Limb (tissue), 2 donors: ENCODE measurements at regions not wholly inside any gene's neighbourhood (a gene's known extent, or its start where the extent isn't known, plus 50 kb on each side); places are given as distances from the start of the nearest gene placed in this dataset.

Experiments used
- DNase-seq, 2 donors: peaks; one replicate each; pipeline ENCODE4 v3.0.0-alpha.2; 2016; ENCODE audit errors: extremely low spot score in 2 of 2

DNA sequence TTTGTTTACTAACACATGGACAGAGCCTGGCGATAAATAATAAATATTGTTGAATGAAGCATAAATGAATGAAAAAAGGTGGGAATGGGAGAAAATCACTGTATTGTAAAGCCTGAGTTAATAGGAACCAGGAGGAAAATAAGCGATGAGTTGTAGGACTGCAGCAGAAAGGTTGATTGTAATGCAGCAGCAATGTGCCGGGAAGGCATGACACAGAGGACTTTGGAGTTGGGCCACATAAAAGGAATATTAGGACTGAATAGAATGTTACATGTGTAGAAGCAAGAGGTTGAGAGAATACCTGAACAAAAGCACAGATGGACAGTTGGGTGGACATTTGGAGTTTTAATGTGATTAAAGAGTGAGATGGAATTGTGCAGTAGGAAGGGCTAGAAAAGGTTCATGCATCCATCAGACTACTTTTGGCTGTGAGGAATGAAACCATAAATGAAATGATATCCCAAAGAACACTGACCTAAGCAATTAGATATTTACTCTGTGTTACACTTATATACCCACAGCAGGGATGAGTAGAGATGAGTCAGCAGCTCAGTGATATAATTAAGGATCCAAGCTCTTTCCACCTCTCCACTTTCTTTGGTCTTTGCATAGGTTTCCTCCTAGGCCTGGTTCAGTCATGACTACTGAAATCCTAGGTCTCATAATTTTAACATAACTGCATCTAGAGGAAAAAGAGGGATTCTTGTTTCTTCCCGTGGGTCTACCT is 55.4 kb downstream of the CCER1 start:
- DNase-seq: no peak

GRCh38 chr12:90897986-90898385 is 57.0 kb downstream of the CCER1 start:
- no peak for DNase-seq

GRCh38 chr12:90897316-90897715 is 57.7 kb downstream of the CCER1 start:
- DNase-seq: no peak

DNA sequence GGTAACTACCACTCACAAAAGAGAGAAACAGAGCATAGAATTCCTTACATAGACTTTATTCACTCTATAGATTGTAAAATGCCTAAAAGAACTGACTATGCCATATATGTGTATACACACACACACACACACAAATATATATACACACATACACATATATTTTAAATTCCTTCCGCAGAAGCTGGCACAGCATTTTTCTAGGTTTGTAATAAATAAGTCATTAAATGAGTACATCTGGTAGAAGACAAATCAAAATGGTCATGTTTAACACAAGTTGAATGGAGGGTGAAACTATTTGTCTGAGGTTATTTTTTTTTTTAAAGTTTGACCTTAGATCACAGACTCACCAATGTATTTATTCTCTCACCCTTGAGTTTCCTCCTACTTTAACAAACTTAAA is 58.2 kb downstream of the CCER1 start:
- no peak for DNase-seq

DNA sequence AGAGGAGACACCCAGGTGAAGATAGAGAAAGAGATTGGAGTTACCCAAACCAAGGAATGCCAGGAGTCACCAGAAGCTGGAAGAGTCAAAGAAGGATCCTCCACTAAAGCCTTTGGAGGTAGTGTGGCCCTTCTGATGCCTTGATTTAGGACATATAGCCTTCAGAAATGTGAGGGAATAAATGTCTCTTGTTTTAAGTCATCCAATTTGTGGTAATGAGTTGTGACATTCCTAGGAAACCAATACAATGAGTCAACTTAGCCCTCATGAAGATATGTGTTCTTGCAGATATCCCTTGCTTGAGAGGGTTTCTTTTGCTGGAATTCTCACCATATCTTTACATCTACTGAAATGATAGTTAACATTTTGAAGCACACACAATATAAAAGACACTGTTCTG is 58.8 kb downstream of the CCER1 start:
- DNase-seq: no peak

- DNase-seq: no peak
These were observed 66.7 kb downstream of the CCER1 start for GRCh38 chr12:90888316-90888715.

- DNase-seq: no peak
These were observed 71.5 kb downstream of the CCER1 start for GRCh38 chr12:90883456-90883855.

DNA sequence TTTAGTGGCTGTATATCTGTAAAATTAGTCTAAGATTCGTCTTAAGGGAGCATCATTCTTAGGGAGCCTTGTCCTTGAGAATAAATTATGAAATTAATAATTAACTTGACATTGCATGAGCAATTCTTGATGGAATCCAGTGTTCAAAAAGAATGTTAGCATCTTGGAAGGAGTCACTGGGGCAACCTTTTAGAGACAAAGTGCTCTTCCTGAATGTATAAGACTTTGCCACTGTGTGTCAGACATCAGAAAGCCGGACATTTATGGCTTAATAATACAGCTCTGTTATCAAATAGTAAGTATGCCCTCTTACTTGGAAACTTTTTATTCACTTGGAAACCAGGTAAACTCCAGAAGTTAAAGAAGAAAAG is 83.3 kb downstream of the CCER1 start:
- no peak for DNase-seq

DNA sequence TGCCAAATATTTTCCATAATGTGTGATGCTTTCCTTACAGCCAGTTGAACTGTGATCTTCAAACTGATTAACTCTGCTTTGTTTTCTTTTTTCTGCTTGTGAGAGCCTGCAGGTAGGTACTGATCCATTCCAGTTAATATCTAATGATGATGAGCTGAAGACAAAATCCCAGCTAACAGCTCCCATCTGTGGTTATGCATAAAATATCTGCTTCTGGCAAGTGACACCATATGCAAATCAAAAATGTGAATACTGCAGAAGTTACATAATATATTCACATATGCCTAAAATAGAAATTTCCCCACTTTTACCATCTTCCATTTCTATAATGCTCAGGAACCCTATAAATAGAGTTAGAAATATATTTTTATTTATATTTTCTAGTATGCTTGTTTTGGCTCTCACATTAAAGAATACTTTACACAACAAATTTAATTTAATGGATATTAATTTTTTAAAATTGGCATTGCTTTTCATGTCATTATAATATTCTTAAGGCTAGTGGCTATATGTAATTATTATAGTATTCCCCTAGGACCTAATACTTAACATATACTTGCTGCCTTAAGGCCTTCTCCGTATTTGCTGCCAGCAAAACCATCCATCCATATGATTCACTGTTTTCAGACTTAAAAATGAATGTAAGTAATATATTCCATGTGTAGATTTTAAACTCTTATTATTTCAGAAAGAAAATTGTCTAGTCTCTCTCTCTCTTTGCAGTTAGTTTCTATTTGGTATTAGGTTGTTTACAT is 83.8 kb downstream of the CCER1 start:
- DNase-seq: no peak

- no peak for DNase-seq
These were observed 86.3 kb downstream of the CCER1 start for GRCh38 chr12:90868626-90869025.

DNA sequence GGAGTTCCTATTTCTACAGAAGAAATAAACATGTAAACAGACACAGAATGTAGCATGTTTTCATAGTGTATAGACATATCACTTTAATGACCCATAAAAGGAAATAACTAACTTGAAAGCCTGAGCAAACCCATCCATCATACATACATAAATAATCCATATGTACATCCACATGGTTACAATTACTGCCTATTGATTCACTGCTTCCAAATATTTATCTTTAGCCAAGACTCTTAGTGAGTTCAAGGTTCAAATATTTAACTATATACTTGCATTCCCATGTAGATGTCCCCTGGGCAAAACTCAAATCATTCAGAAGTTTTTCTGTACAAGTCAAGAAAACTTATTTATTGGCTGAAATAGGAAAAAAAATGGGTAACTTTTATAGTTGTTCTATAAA is 95.4 kb downstream of the CCER1 start:
- DNase-seq: no peak

- peak in 1 of 2 donors; percentile 34 for DNase-seq
These were observed 96.7 kb downstream of the CCER1 start for GRCh38 chr12:90858252-90858651.

- DNase-seq: no peak
These were observed 99.4 kb downstream of the CCER1 start for GRCh38 chr12:90855534-90855933.

DNA sequence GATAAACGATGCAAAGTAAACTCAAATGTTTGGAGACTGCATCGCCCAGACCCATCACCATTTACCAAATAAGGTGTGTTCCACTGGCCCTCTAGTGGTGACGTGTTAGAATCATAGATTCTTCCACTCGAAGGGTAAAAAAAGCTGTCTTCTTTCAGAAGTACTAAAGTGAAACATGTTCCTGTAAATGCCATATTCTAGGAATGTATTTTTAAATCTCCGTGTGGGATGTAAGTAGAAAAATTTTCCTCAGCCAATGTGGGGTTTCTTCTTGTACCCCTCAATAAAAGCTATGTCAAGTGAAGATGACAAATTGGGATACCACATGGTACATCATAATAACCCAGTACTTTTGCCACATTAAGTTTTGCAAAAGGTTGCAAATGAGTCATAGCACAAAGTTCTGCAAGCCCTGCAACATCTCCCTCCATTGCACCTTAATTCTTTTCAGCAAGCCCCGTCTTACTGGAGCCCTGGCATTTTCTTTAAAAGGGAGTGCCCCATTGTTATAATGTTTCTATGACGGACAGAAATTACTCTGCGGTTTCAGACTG is 100.8 kb downstream of the CCER1 start:
- peak in 1 of 2 donors; percentile 78 for DNase-seq

DNA sequence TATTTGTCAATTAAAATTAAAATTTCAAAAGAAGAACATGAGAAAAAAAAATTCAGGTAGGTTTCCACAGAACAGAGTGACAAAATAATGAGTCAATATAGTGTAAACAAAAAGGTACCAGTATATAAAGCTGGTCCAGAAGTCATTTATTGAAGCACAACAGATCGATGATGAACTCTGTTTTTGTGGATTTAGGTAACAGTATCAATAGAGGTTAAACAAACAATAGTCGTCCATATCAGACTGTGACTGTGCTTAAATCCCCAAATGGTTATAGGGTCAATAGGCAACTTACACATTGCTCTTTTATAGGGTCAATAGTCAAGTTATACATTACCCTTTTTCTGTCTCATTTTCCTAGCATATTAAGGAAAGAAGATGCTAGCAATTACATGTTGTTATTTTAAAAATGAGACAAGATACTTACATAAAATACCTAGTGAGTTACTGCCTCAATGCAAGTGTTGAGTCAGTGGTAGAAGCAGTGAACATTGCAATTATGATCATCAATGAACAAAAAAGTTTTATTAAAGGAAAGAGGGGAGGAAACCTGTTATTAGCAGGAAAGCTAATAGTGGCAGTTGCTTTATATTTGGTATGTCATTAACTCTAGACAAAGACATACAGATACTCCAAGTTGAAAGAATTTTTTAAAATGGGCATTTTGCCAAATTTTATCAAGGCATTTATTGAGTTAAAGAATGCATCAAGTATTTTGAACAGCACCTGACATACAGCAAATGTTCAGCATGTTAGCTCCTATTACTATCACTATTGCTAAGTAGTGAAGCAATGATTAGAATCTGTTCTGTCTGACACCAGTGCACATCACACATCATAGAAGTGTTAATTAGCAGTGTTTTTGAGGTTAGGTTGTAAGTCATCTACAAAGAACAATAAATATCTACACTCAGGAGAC is 102.9 kb downstream of the CCER1 start:
- no peak for DNase-seq

- DNase-seq: no peak
These were observed 112.5 kb downstream of the CCER1 start for GRCh38 chr12:90842477-90842876.

DNA sequence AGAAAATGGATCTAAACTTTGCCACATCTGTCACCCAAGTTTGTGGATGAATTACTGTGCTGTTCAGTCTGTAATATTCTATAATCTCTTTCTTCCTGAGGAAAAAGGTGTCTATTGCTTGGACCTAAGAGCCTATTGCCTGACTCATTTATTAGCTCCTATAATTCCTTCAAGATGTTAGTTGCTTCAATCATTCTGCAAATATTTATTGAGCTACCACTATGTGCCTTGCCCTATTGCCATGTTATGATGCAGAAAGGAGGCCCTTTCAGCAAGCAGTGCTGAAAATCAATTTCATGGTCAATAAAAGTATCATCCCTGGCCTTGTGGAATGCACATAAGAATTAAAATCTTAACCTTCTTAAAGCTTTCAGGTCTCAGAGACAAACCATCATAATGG is 113.6 kb downstream of the CCER1 start:
- DNase-seq: no peak

- DNase-seq: no peak
These were observed 115.6 kb downstream of the CCER1 start for GRCh38 chr12:90839346-90839745.

- DNase-seq: no peak
These were observed 118.3 kb downstream of the CCER1 start for GRCh38 chr12:90836689-90837088.

- no peak for DNase-seq
These were observed 121.7 kb downstream of the CCER1 start for GRCh38 chr12:90833228-90833627.

DNA sequence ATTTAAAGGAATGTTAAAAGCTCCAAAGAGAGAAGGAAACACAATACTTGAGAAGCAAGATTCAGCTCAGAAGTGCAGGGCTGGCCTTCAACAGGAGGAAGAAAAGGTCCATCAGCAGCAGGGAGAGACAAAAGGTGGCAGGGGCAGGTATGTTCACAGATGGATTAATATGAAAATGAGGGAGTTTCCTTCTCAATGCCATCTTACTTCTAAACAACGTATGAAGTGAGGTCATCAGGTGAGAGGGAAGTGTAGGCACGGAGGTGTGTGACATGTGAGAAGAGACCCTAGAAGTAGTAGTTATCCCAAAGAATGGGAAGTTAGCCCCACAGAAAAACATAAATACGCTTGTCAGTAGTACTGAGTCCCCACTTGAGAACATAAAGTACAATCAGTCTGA is 122.5 kb downstream of the CCER1 start:
- DNase-seq: no peak

DNA sequence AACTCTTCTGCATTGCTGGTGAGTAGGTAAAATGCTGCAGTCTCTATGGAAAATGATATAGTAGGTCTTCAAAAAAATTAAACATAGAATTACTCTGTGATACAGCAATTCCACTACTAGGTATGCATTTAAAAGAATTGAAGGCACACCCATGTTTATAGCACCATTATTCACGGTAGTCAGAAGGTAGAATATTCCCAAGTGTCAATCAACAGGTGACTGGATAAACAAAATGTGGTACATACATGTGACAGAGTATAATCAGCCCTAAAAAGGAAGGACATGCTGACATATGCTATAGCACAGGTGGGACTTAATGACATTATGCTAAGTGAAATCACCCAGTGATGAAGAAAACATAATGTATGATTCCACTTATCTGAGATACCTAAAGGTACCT is 123.3 kb downstream of the CCER1 start:
- DNase-seq: no peak
